Activated T-helper 17 cell treated with anti-CD3 and anti-CD28 coated beads, Interleukin-2, amount 50 U/mL, for 72 hours (primary cell): ENCODE measurements at regions not wholly inside any gene's neighbourhood (a gene's known extent, or its start where the extent isn't known, plus 50 kb on each side); places are given as distances from the start of the nearest gene placed in this dataset.
"Not testable (repeated sequence)": the region's sequence is repeated elsewhere in the genome, so short reads cannot be mapped to it uniquely, and the experiment has no call there.

Experiments used
- ATAC-seq: fragments of 150-1000 bp; cut with Tn5 transposase; replicated peaks from 2 replicates; pipeline ENCODE4 v1.10.0; 2021; ENCODE audit warnings: mild to moderate bottlenecking, moderate library complexity
- H3K27ac Mint-ChIP-seq: one replicate; pipeline ENCODE4 v1.8.0; 2022; ENCODE audit warnings: mixed read lengths
- H3K27me3 Mint-ChIP-seq: one replicate; pipeline ENCODE4 v1.8.0; 2022; ENCODE audit warnings: mixed read lengths
- H3K36me3 Mint-ChIP-seq: one replicate; pipeline ENCODE4 v1.8.0; 2022; ENCODE audit warnings: low read depth, mild to moderate bottlenecking, mixed read lengths
- H3K4me1 Mint-ChIP-seq: one replicate; pipeline ENCODE4 v1.8.0; 2022; ENCODE audit warnings: mixed read lengths
- H3K4me3 Mint-ChIP-seq: one replicate; pipeline ENCODE4 v1.8.0; 2022; ENCODE audit warnings: mild to moderate bottlenecking, mixed read lengths
- H3K9me3 Mint-ChIP-seq: one replicate; pipeline ENCODE4 v1.8.0; 2022; ENCODE audit warnings: mixed read lengths

DNA sequence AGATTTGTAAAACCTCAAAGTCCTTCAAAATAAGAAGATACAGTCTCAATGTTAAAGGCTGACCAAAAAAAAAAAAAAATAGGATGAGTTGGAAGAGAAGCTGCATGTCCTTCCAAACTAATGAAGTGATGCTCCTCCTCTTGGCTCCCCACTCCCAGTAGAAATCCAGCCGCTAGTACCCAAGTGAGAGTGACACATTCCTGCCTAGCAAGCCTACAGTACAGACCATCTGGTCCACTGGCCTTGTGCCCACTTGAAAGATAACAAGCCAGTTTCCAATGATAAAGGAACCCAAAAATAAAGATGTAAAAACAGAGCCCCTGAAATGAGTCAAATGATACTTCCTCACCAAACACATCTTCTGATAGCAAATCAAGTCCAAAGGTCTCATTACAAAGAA, 258.7 kb upstream of the NSMCE3 start:
- no peaks in the 10 kb centered on the region for H3K36me3 Mint-ChIP-seq
- H3K9me3 Mint-ChIP-seq = no peaks in the 10 kb centered on the region
- no peak overlapping the region for H3K4me3 Mint-ChIP-seq
- no peak overlapping the region for H3K27ac Mint-ChIP-seq
- no peak for ATAC-seq
- peaks cover 11% of the 10 kb centered on the region for H3K27me3 Mint-ChIP-seq
- no peaks in the 10 kb centered on the region for H3K4me1 Mint-ChIP-seq

DNA sequence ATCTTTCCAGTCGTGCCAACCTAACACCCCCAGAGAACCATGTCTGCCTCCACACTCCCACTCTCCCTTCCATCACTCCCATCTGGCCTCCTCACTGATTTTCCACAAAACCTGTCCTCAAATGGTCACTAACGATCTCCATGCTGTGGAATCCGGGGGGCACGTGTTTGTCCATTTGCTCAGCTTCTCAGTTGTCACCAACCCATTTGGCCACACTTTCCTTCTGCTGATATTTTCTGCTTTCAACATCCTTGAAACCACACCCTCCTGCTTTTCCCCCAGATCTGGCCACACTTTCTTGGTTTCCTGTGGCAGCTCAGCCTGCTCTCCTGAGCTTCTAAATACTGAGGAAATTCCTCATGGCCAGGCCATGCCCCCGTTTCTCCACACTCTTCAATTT, 257.2 kb upstream of the NSMCE3 start:
- H3K4me1 Mint-ChIP-seq = no peaks in the 10 kb centered on the region
- no peak overlapping the region for H3K4me3 Mint-ChIP-seq
- H3K27ac Mint-ChIP-seq = no peak overlapping the region
- peaks cover 11% of the 10 kb centered on the region for H3K27me3 Mint-ChIP-seq
- H3K36me3 Mint-ChIP-seq = no peaks in the 10 kb centered on the region
- H3K9me3 Mint-ChIP-seq = no peaks in the 10 kb centered on the region
- ATAC-seq = no peak

DNA sequence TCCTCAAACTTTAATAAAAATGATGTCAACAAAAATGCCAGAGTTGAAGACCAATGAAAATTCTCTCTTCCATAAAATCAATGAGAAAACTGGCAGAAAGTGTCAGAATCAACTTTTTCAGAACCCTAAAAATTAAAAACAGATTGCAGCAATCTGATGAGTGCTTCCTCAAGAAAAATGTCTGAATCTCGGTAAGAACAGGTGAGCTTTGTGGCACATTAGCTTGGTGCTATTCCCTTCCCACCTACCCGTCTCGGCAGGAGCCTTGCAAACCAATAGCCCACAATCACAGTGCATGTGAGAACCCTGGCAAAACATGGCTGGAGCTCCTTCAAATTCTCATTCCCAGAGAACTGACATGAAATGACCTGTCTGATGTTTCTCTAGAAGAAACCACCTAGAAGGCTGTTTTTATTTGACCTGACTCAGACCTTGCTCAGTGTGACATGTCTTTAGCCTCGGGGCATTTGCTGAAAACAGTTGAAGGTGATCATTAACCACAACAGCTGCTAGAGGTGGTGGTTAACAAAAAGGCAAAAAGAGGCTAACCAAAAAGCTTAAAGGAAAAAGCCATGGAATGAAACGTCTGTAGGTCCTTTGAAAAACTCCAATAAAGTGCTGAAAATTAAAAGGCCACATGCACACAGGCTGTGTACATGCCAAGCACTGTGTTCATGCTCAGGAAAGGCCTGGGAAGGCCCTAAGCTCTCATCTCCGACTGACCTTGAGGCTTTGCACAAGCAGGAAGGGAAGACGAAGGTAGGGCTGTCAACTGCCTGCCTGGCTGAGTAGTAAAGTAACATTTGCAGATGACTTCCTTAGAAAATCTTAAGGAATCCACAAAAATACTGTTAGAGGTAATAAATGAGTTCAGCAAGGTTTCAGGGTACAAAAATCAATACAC, 253.0 kb upstream of the NSMCE3 start:
- no peak overlapping the region for H3K4me3 Mint-ChIP-seq
- H3K4me1 Mint-ChIP-seq = no peaks in the 10 kb centered on the region
- peaks cover 13% of the 10 kb centered on the region for H3K9me3 Mint-ChIP-seq
- no peak for ATAC-seq
- no peaks in the 10 kb centered on the region for H3K36me3 Mint-ChIP-seq
- peaks cover 11% of the 10 kb centered on the region for H3K27me3 Mint-ChIP-seq
- H3K27ac Mint-ChIP-seq = no peak overlapping the region

DNA sequence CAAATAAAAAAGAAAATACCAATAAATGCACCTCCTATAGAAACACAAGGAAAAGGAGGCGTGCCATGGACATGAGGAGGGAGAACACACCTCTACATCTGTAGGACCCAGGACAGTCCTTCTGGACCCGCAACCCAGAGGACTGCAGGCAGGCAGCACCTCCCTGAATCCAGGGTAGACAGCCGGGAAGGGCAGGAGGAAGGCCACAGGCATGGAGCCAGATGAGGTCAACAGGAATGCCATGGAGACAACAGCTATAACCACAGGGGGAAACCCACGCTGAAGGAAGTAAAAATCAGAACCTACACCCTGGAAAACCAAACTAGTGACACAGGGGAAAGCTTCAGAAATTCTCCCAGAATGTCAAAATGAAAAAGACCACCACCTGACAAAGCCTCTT, 248.8 kb upstream of the NSMCE3 start:
- Mint-ChIP-seq H3K36me3 (no peaks in the 10 kb centered on the region), H3K27me3 (peaks cover 6% of the 10 kb centered on the region), H3K9me3 (peaks cover 13% of the 10 kb centered on the region), H3K4me3 (no peak overlapping the region), H3K27ac (no peak overlapping the region), H3K4me1 (no peaks in the 10 kb centered on the region)
- ATAC-seq = no peak

DNA sequence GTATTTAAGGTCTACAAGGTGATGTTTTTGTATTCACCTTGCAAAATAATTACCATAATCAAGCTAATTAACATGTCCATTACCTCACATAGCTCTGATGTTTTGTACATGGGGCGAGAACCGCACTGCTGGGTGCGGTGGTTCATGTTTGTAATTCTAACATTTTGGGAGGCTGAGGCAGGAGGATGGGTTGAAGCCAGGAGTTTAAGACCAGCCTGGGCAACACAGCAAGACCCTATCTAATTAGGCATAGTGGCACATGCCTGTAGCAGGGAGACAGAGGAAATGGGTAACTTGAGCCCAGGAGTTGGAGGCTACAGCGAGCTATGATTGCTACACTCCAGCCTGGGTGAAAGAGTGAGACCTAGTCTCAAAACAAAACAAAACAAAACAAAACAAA, 248.2 kb upstream of the NSMCE3 start:
- Mint-ChIP-seq H3K4me1 (no peaks in the 10 kb centered on the region), H3K9me3 (peaks cover 13% of the 10 kb centered on the region), H3K4me3 (no peak overlapping the region), H3K36me3 (no peaks in the 10 kb centered on the region), H3K27ac (no peak overlapping the region), H3K27me3 (peaks cover 6% of the 10 kb centered on the region)
- no peak for ATAC-seq

DNA sequence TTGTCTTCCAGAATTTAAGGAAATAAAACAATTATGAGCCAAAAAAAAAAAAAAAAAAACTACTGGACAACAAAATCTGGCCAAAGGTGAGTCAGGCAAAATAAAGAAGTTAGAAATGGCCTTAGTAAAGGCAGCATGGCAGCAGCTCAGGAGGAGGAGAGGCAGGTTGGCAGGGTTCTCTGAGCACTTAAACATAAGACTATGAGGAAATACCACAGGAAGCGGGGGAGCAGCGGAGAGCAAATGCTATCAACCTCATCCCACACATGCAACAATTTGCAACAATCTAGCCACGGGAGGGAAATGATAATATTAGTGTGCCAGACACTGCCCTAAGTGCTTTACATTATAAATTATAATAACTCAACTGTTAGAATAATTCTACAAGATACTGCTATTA, 247.3 kb upstream of the NSMCE3 start:
- Mint-ChIP-seq H3K27me3 (peaks cover 6% of the 10 kb centered on the region), H3K27ac (no peak overlapping the region), H3K4me3 (no peak overlapping the region), H3K9me3 (peaks cover 13% of the 10 kb centered on the region), H3K4me1 (no peaks in the 10 kb centered on the region), H3K36me3 (no peaks in the 10 kb centered on the region)
- ATAC-seq = no peak

DNA sequence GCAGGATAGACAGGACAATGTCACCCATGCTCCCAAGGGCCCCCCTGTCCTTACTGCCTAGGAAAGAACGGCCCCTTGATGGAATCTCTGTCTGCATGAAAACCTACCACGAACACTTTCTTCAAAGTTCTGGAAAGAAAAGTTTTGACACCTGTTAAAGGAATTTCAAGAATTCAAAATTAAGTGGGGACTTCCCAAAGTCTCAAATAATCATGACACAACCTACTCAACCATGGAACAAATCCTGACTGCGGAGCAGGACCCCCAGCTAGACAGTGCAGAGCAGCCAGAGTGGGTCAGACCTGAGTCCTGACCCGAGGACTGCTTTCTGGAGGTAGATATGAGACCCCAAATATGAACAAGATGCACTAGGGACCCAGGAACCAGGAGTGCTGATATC, 245.3 kb upstream of the NSMCE3 start:
- Mint-ChIP-seq H3K27me3 (peaks cover 6% of the 10 kb centered on the region), H3K9me3 (peaks cover 12% of the 10 kb centered on the region), H3K36me3 (no peaks in the 10 kb centered on the region), H3K4me1 (no peaks in the 10 kb centered on the region), H3K27ac (no peak overlapping the region), H3K4me3 (no peak overlapping the region)
- no peak for ATAC-seq

DNA sequence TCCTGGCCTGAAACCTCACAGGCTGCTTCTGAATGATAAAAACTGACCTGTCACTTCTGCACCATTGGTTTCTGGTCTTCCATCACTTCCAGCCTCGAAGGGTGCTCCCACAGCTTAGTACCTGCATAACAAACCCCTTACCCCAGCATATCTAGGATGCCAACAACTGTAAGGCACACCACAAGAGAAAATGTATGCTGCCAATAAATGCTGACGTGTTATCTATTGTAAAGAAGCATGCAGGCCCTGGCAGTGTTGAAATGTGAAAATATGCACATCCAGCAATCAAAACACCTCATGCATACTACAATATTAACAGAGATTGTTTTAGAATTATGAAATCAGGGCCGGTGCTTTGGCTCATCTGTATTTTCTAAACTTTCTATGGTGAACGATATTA, 242.0 kb upstream of the NSMCE3 start:
- no peak for ATAC-seq
- Mint-ChIP-seq H3K4me3 (no peak overlapping the region), H3K9me3 (peaks cover 12% of the 10 kb centered on the region), H3K27me3 (peaks cover 8% of the 10 kb centered on the region), H3K27ac (no peak overlapping the region), H3K36me3 (no peaks in the 10 kb centered on the region), H3K4me1 (no peaks in the 10 kb centered on the region)

DNA sequence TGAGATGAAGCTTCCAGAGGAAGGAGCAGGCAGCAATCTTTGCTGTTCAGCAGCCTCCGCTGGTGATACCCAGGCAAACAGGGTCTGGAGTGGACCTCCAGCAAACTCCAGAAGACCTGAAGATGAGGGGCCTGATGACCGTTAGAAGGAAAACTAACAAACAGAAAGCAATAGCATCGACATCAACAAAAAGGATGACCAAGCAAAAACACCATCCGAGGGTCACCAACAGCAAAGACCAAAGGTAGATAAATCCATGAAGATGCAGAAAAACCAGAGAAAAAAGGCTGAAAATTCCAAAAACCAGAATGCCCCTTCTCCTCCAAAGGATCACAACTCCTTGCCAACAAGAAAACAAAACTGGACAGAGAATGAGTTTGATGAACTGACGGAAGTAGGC, 235.9 kb upstream of the NSMCE3 start:
- H3K9me3 Mint-ChIP-seq = peaks cover 22% of the 10 kb centered on the region
- not testable (repeated sequence) for H3K36me3 Mint-ChIP-seq, H3K27ac Mint-ChIP-seq, H3K4me3 Mint-ChIP-seq, H3K4me1 Mint-ChIP-seq, ATAC-seq
- peaks cover 23% of the 10 kb centered on the region for H3K27me3 Mint-ChIP-seq

DNA sequence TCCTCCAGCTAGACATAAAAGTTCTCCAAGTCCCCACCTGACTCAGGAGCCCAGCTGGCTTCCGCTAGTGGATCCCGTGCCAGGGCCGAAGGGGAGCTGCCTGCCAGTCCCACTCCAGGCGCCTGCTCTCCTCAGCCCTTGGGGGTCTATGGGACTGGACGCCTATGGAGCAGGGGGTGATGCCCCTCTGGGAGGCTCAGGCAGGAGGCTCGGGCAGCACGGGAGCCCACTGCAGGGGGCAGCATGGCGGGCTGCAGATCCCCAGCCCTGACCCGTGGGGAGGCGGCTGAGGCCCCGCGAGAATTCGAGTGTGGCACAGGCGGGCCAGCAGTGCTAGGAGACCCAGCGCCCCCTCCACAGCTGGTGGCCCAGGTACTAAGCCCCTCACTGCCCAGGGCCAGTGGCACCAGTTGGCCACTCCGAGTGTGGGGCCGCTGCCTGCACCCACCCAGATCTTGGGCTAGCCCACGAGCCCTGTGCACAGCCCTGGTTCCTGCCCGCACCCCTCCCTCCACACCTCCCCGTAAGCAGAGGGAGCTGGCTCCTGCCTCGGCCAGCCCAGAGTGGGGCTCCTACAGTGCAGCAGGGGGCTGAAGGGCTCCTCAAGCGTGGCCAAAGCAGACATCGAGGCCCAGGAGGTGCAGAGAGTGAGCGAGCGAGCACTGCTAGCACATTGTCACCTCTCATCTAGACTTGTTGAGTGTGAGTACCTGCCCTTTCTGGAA, 221.3 kb upstream of the NSMCE3 start:
- Mint-ChIP-seq H3K9me3 (no peaks in the 10 kb centered on the region), H3K4me1 (no peaks in the 10 kb centered on the region), H3K27ac (no peak overlapping the region), H3K36me3 (no peaks in the 10 kb centered on the region), H3K27me3 (peaks cover 3% of the 10 kb centered on the region), H3K4me3 (no peak overlapping the region)
- no peak for ATAC-seq

DNA sequence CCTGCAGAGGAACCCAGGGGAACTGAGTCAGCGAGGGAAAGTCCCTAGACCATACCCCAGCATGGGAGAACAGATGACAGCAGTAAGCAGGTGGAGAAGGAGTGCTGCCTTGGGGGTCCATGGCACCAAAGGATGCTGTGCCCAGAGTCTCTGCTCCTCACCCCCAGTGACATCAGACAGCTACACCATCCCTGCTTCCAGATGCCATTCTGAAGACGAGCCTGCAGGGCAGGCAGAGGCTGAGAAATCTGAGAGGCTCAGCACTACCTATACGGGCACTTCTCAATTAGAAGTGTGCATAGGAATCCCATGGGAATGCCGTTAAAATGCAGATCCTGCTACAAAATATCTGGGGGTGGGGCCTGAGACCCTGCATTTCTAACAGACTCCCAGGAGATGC, 211.3 kb upstream of the NSMCE3 start:
- no peak for ATAC-seq
- Mint-ChIP-seq H3K9me3 (no peaks in the 10 kb centered on the region), H3K27me3 (peaks cover 10% of the 10 kb centered on the region), H3K36me3 (no peaks in the 10 kb centered on the region), H3K4me1 (no peaks in the 10 kb centered on the region), H3K4me3 (no peak overlapping the region), H3K27ac (no peak overlapping the region)

DNA sequence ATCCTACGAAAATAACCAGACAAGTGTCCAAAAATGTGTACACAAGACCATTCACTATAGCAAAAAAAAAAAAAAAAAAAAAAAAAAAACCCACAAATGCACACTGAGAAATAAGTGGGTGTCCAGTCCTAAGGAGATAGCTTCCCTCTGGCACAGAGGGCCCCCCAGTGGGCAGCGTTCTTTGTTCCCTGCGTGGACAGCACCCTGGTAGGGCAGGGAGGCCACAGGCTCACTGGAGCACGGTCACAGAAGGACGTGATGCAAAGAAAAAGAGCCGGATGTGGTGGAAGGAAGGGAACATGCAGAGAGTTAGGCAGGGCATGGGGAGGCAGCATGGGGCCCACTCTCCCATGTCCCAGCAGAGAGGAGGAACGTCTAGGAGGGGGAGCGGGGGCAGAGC, 210.7 kb upstream of the NSMCE3 start:
- Mint-ChIP-seq H3K27me3 (peaks cover 10% of the 10 kb centered on the region), H3K4me1 (no peaks in the 10 kb centered on the region), H3K27ac (no peak overlapping the region), H3K36me3 (no peaks in the 10 kb centered on the region), H3K9me3 (no peaks in the 10 kb centered on the region), H3K4me3 (no peak overlapping the region)
- ATAC-seq = no peak

DNA sequence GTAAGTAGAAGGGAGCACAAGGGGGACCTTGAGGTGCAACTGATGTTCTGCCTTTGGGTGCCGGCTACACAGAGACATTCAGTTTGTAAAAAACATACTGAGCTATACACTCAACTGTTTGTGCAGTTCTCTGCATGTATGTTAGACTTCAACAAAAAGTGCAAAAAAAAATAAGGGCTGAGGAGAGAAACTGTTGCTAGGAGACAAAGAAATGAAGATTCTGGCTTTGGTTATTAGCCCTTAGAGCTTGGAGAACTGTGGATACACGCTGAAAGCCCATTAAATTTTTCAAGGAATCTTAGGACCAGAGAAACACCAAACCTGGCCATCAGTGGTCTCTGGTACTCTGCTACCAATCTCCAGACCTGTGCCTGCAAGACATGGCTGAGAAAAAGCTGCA, 207.6 kb upstream of the NSMCE3 start:
- Mint-ChIP-seq H3K27me3 (peaks cover 5% of the 10 kb centered on the region), H3K27ac (no peak overlapping the region), H3K36me3 (no peaks in the 10 kb centered on the region), H3K4me1 (no peaks in the 10 kb centered on the region), H3K9me3 (no peaks in the 10 kb centered on the region), H3K4me3 (no peak overlapping the region)
- no peak for ATAC-seq

DNA sequence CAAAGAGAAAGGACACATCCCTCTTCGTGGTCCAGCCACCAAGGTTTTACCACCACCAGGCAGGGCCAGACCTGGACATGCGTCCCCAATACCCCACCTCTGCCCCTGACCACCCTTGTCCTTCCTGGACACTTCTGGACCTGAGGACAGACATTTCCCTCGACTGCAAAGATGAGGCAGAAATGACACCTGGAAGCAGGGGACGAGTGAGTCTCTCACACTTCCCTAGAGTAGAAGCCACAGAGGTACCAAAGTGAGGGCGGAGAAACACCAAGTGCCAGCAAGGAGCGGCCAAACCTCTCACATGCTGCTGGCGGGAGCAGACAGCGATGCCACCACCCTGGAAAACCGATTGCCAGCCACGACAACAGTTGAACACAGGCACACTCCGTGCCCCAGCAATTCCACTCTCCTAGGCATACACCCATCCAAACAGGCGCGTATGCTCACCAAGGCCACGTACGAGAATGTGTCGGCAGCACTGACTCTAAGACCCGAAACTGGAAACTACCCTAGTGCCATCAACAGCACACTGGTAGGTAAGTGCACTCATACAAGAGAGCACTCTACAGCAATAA, 207.0 kb upstream of the NSMCE3 start:
- Mint-ChIP-seq H3K9me3 (no peaks in the 10 kb centered on the region), H3K4me3 (no peak overlapping the region), H3K36me3 (no peaks in the 10 kb centered on the region), H3K27ac (no peak overlapping the region), H3K4me1 (no peaks in the 10 kb centered on the region), H3K27me3 (peaks cover 5% of the 10 kb centered on the region)
- no peak for ATAC-seq

DNA sequence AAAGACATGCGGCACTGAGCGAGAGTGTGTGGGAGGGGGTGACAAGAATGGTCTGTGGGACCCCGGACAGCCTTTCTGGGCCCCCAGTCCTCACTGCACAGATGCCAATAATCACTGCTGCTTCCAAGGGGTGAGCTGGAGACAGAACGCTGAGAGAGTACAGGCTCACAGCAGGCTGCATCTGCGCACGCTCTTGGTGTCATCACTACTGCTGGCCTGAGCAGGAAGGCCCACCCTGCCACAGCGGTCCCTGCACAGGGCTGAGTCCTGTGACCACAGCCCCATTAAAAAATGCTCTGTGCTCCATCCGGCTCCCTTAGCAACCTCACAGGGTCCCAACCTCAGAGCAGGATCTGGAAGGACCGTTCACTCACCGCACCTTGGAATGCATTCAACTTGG, 205.5 kb upstream of the NSMCE3 start:
- ATAC-seq = no peak
- Mint-ChIP-seq H3K4me3 (no peak overlapping the region), H3K9me3 (no peaks in the 10 kb centered on the region), H3K36me3 (no peaks in the 10 kb centered on the region), H3K27me3 (peaks cover 5% of the 10 kb centered on the region), H3K27ac (no peak overlapping the region), H3K4me1 (no peaks in the 10 kb centered on the region)
